ENCODE measurements at regions not wholly inside any gene's neighbourhood (a gene's known extent, or its start where the extent isn't known, plus 50 kb on each side); places are given as distances from the start of the nearest gene placed in this dataset.
"Not testable (repeated sequence)": the region's sequence is repeated elsewhere in the genome, so short reads cannot be mapped to it uniquely, and the experiment has no call there.

GRCh38 chr6:149127212-149127611 lies 190.3 kb upstream of the TAB2 start:
- intact Hi-C loops (cut with micrococcal nuclease), result no loop called here

- intact Hi-C loops (cut with micrococcal nuclease), result loop anchor here (1.0 to 2.0 kb wide), 5 partner anchors 12 to 105 kb away; no protein-coding TSS in a partner anchor
These were observed 188.9 kb upstream of the TAB2 start for GRCh38 chr6:149128489-149129145.

- intact Hi-C loops (cut with micrococcal nuclease), result loop anchor here (2.0 kb wide), 1 partner anchor 35 kb away; no protein-coding TSS in a partner anchor
These were observed 188.0 kb upstream of the TAB2 start for GRCh38 chr6:149129371-149130077.

- intact Hi-C loops (cut with micrococcal nuclease), result no loop called here
These were observed 187.4 kb upstream of the TAB2 start for GRCh38 chr6:149130090-149130489.

GRCh38 chr6:149130508-149130907 lies 187.0 kb upstream of the TAB2 start:
- intact Hi-C loops (cut with micrococcal nuclease), result no loop called here

- intact Hi-C loops (cut with micrococcal nuclease), result no loop called here
These were observed 185.6 kb upstream of the TAB2 start for GRCh38 chr6:149131891-149132290.

- intact Hi-C loops (cut with micrococcal nuclease), result no loop called here
These were observed 185.2 kb upstream of the TAB2 start for GRCh38 chr6:149132336-149132735.

GRCh38 chr6:149134511-149134933 lies 183.0 kb upstream of the TAB2 start:
- intact Hi-C loops (cut with micrococcal nuclease), result no loop called here

GRCh38 chr6:149135809-149136208 lies 181.7 kb upstream of the TAB2 start:
- intact Hi-C loops (cut with micrococcal nuclease), result no loop called here

- intact Hi-C loops (cut with micrococcal nuclease), result no loop called here
These were observed 181.1 kb upstream of the TAB2 start for GRCh38 chr6:149136273-149136912.

- intact Hi-C loops (cut with micrococcal nuclease), result no loop called here
These were observed 180.6 kb upstream of the TAB2 start for GRCh38 chr6:149136913-149137286.

- intact Hi-C loops (cut with micrococcal nuclease), result no loop called here
These were observed 179.9 kb upstream of the TAB2 start for GRCh38 chr6:149137594-149137993.

GRCh38 chr6:149138089-149138488 lies 179.4 kb upstream of the TAB2 start:
- intact Hi-C loops (cut with micrococcal nuclease), result no loop called here

GRCh38 chr6:149138699-149139294 lies 178.7 kb upstream of the TAB2 start:
- intact Hi-C loops (cut with micrococcal nuclease), result no loop called here

- intact Hi-C loops (cut with micrococcal nuclease), result loop anchor here (1.0 to 5.0 kb wide), 7 partner anchors 9 to 179 kb away; no protein-coding TSS in a partner anchor
These were observed 177.8 kb upstream of the TAB2 start for GRCh38 chr6:149139782-149140136.

- intact Hi-C loops (cut with micrococcal nuclease), result loop anchor here (1.0 to 5.0 kb wide), 7 partner anchors 8 to 178 kb away; no protein-coding TSS in a partner anchor
These were observed 177.2 kb upstream of the TAB2 start for GRCh38 chr6:149140137-149140909.

GRCh38 chr6:149140910-149141290 lies 176.6 kb upstream of the TAB2 start:
- intact Hi-C loops (cut with micrococcal nuclease), result loop anchor here (1.0 to 5.0 kb wide), 7 partner anchors 7 to 178 kb away; no protein-coding TSS in a partner anchor

GRCh38 chr6:149142924-149143429 lies 174.5 kb upstream of the TAB2 start:
- intact Hi-C loops (cut with micrococcal nuclease), result loop anchor here (5.0 kb wide), 2 partner anchors 46 to 111 kb away; no protein-coding TSS in a partner anchor

GRCh38 chr6:149145800-149146199 lies 171.7 kb upstream of the TAB2 start:
- intact Hi-C loops (cut with micrococcal nuclease), result not testable (repeated sequence)

- intact Hi-C loops (cut with micrococcal nuclease), result no loop called here
These were observed 170.3 kb upstream of the TAB2 start for GRCh38 chr6:149147195-149147594.

Measured in T-helper 2 cell treated with Interferon-gamma antibody and Interleukin-4, amounts not matched to agents 100 ng/mL and 5 ng/mL, for 36 hours (primary cell).